Tibial nerve (tissue), 3 donors: ENCODE measurements at regions not wholly inside any gene's neighbourhood (a gene's known extent, or its start where the extent isn't known, plus 50 kb on each side); places are given as distances from the start of the nearest gene placed in this dataset.

Experiments used
- POLR2A ChIP-seq, 2 donors: fragments of 450-650 bp; IDR thresholded peaks; one replicate each; pipeline ENCODE4 v1.6.1; 2017; ENCODE audit warnings: antibody characterized with exemption in 2 of 2, mild to moderate bottlenecking in 2 of 2, moderate library complexity in 2 of 2
- TF ChIP-seq, protein P1 (sequence below), 5 experiments: fragments of 200-600 bp in 3 of 5; fragments of 450-650 bp in 2 of 5; sonication (generic) in 3 of 5; IDR thresholded peaks; one replicate each; pipeline ENCODE4 v1.5.1; 2016 to 2019; ENCODE audit warnings: antibody characterized with exemption in 5 of 5, mild to moderate bottlenecking in 3 of 5, moderate library complexity in 2 of 5

DNA sequence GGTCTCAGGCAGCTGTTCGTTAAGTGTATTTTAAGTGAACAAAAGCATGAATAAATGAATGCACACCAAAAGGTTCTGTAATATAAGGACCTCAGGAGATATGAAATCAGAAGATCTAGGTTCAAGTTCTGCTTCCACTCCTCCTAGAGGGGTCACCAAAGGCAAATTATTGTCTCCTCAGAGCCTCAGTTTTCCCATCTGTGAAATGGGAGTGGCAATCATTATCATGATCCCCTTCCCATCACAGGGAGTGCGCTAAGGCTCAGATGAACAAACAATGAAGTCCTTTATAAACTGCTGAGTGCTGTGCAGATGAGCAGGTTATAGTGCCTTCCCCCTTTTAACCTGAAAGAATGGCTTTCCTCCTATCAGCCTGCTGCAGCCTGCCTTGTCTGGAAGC, 248.3 kb upstream of the C16orf82 start:
- TF ChIP-seq, protein P1, sequence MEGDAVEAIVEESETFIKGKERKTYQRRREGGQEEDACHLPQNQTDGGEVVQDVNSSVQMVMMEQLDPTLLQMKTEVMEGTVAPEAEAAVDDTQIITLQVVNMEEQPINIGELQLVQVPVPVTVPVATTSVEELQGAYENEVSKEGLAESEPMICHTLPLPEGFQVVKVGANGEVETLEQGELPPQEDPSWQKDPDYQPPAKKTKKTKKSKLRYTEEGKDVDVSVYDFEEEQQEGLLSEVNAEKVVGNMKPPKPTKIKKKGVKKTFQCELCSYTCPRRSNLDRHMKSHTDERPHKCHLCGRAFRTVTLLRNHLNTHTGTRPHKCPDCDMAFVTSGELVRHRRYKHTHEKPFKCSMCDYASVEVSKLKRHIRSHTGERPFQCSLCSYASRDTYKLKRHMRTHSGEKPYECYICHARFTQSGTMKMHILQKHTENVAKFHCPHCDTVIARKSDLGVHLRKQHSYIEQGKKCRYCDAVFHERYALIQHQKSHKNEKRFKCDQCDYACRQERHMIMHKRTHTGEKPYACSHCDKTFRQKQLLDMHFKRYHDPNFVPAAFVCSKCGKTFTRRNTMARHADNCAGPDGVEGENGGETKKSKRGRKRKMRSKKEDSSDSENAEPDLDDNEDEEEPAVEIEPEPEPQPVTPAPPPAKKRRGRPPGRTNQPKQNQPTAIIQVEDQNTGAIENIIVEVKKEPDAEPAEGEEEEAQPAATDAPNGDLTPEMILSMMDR (IDR thresholded peaks at IDR 0.05), result no peak
- no peak for TF ChIP-seq POLR2A (IDR thresholded peaks at IDR 0.05)
